ENCODE measurements at regions not wholly inside any gene's neighbourhood (a gene's known extent, or its start where the extent isn't known, plus 50 kb on each side); places are given as distances from the start of the nearest gene placed in this dataset.
"Not testable (repeated sequence)": the region's sequence is repeated elsewhere in the genome, so short reads cannot be mapped to it uniquely, and the experiment has no call there.

- not testable (repeated sequence) for H2BK120ac ChIP-seq (ENCODE audit: insufficient read depth, low read length, poor library complexity); H4K91ac ChIP-seq (ENCODE audit: low read depth, low read length); H2AK5ac ChIP-seq (ENCODE audit: low read length); H3K79me2 ChIP-seq (ENCODE audit: control insufficient read depth, insufficient read depth, low read length, poor library complexity); H3K4me1 ChIP-seq (ENCODE audit: control insufficient read depth in 1 of 2, insufficient read depth in 2 of 2, low read length in 2 of 2); H3K9ac ChIP-seq (ENCODE audit: low read length); H3K23ac ChIP-seq (ENCODE audit: low read length); H3K14ac ChIP-seq (ENCODE audit: low read length); DNase-seq; H3K4me3 ChIP-seq (ENCODE audit: low read depth, low read length); H3K36me3 ChIP-seq (ENCODE audit: control insufficient read depth in 1 of 2, insufficient read depth in 2 of 2, low read length in 2 of 2); H3K27ac ChIP-seq (ENCODE audit: low read depth, low read length); H4K12ac ChIP-seq (ENCODE audit: low read depth, low read length); H3K4ac ChIP-seq (ENCODE audit: low read depth, low read length); H2BK5ac ChIP-seq (ENCODE audit: low read depth, low read length, poor library complexity); H3K4me2 ChIP-seq (ENCODE audit: low read length); H3K27me3 ChIP-seq (ENCODE audit: insufficient read depth, low read length); H2BK12ac ChIP-seq (ENCODE audit: low read length); H2AFZ ChIP-seq (ENCODE audit: insufficient read depth, low read length, poor library complexity); H4K8ac ChIP-seq (ENCODE audit: low read depth, low read length); H3K18ac ChIP-seq (ENCODE audit: low read length); H3K79me1 ChIP-seq (ENCODE audit: low read length)
- WGBS (ENCODE audit: extremely low coverage, insufficient coverage, insufficient read length), result no CpG with 5 or more reads among the region's 1 CpG
- H3K9me3 ChIP-seq (ENCODE audit: insufficient read depth, low read depth, low read length), result peaks cover 13% of the 10 kb centered on the region
These were observed 286.7 kb upstream of the TEKT4 start for GRCh38 chr2:94584569-94584968.

- peak in 1 of 2 donors; percentile 16 for DNase-seq
- WGBS (ENCODE audit: extremely low coverage, insufficient coverage, insufficient read length), result no CpG with 5 or more reads among the region's 14 CpGs
- not testable (repeated sequence) for H3K4me2 ChIP-seq (ENCODE audit: low read length); H3K4me1 ChIP-seq (ENCODE audit: control insufficient read depth in 1 of 2, insufficient read depth in 2 of 2, low read length in 2 of 2); H2AFZ ChIP-seq (ENCODE audit: insufficient read depth, low read length, poor library complexity); H3K18ac ChIP-seq (ENCODE audit: low read length); H3K9ac ChIP-seq (ENCODE audit: low read length); H4K12ac ChIP-seq (ENCODE audit: low read depth, low read length); H4K91ac ChIP-seq (ENCODE audit: low read depth, low read length); H3K4me3 ChIP-seq (ENCODE audit: low read depth, low read length); H3K4ac ChIP-seq (ENCODE audit: low read depth, low read length); H3K79me1 ChIP-seq (ENCODE audit: low read length); H2BK5ac ChIP-seq (ENCODE audit: low read depth, low read length, poor library complexity); H2AK5ac ChIP-seq (ENCODE audit: low read length); H2BK120ac ChIP-seq (ENCODE audit: insufficient read depth, low read length, poor library complexity); H4K8ac ChIP-seq (ENCODE audit: low read depth, low read length); H3K36me3 ChIP-seq (ENCODE audit: control insufficient read depth in 1 of 2, insufficient read depth in 2 of 2, low read length in 2 of 2); H3K14ac ChIP-seq (ENCODE audit: low read length); H3K27me3 ChIP-seq (ENCODE audit: insufficient read depth, low read length); H2BK12ac ChIP-seq (ENCODE audit: low read length); H3K79me2 ChIP-seq (ENCODE audit: control insufficient read depth, insufficient read depth, low read length, poor library complexity); H3K27ac ChIP-seq (ENCODE audit: low read depth, low read length); H3K23ac ChIP-seq (ENCODE audit: low read length)
- peaks cover 13% of the 10 kb centered on the region for H3K9me3 ChIP-seq (ENCODE audit: insufficient read depth, low read depth, low read length)
These were observed 284.9 kb upstream of the TEKT4 start for GRCh38 chr2:94586032-94586982.

GRCh38 chr2:94587042-94587441 is 284.2 kb upstream of the TEKT4 start:
- H2BK5ac ChIP-seq (ENCODE audit: low read depth, low read length, poor library complexity); H4K8ac ChIP-seq (ENCODE audit: low read depth, low read length); H4K12ac ChIP-seq (ENCODE audit: low read depth, low read length); H3K4me2 ChIP-seq (ENCODE audit: low read length); H3K4ac ChIP-seq (ENCODE audit: low read depth, low read length); H3K4me3 ChIP-seq (ENCODE audit: low read depth, low read length); H3K18ac ChIP-seq (ENCODE audit: low read length); H2BK120ac ChIP-seq (ENCODE audit: insufficient read depth, low read length, poor library complexity); H3K36me3 ChIP-seq (ENCODE audit: control insufficient read depth in 1 of 2, insufficient read depth in 2 of 2, low read length in 2 of 2); H2BK12ac ChIP-seq (ENCODE audit: low read length); H3K23ac ChIP-seq (ENCODE audit: low read length); H3K4me1 ChIP-seq (ENCODE audit: control insufficient read depth in 1 of 2, insufficient read depth in 2 of 2, low read length in 2 of 2); H4K91ac ChIP-seq (ENCODE audit: low read depth, low read length); H3K79me2 ChIP-seq (ENCODE audit: control insufficient read depth, insufficient read depth, low read length, poor library complexity); H3K79me1 ChIP-seq (ENCODE audit: low read length); DNase-seq; H2AK5ac ChIP-seq (ENCODE audit: low read length); H3K9ac ChIP-seq (ENCODE audit: low read length); H3K27ac ChIP-seq (ENCODE audit: low read depth, low read length); H3K14ac ChIP-seq (ENCODE audit: low read length); H2AFZ ChIP-seq (ENCODE audit: insufficient read depth, low read length, poor library complexity); H3K27me3 ChIP-seq (ENCODE audit: insufficient read depth, low read length): not testable (repeated sequence)
- WGBS (ENCODE audit: extremely low coverage, insufficient coverage, insufficient read length), result no CpG with 5 or more reads among the region's 9 CpGs
- H3K9me3 ChIP-seq (ENCODE audit: insufficient read depth, low read depth, low read length), result peaks cover 13% of the 10 kb centered on the region

GRCh38 chr2:94594019-94594836 is 277.0 kb upstream of the TEKT4 start:
- not testable (repeated sequence) for H3K4me3 ChIP-seq (ENCODE audit: low read depth, low read length); H2BK120ac ChIP-seq (ENCODE audit: insufficient read depth, low read length, poor library complexity); H3K23ac ChIP-seq (ENCODE audit: low read length); H3K36me3 ChIP-seq (ENCODE audit: control insufficient read depth in 1 of 2, insufficient read depth in 2 of 2, low read length in 2 of 2); H2BK5ac ChIP-seq (ENCODE audit: low read depth, low read length, poor library complexity); H4K12ac ChIP-seq (ENCODE audit: low read depth, low read length); H4K91ac ChIP-seq (ENCODE audit: low read depth, low read length); H4K8ac ChIP-seq (ENCODE audit: low read depth, low read length); DNase-seq; H3K9ac ChIP-seq (ENCODE audit: low read length); H3K27ac ChIP-seq (ENCODE audit: low read depth, low read length); H2BK12ac ChIP-seq (ENCODE audit: low read length); H3K4me1 ChIP-seq (ENCODE audit: control insufficient read depth in 1 of 2, insufficient read depth in 2 of 2, low read length in 2 of 2); H2AK5ac ChIP-seq (ENCODE audit: low read length); H3K79me1 ChIP-seq (ENCODE audit: low read length); H3K14ac ChIP-seq (ENCODE audit: low read length); H3K4ac ChIP-seq (ENCODE audit: low read depth, low read length); H3K18ac ChIP-seq (ENCODE audit: low read length); H3K4me2 ChIP-seq (ENCODE audit: low read length); H3K27me3 ChIP-seq (ENCODE audit: insufficient read depth, low read length); H2AFZ ChIP-seq (ENCODE audit: insufficient read depth, low read length, poor library complexity); H3K79me2 ChIP-seq (ENCODE audit: control insufficient read depth, insufficient read depth, low read length, poor library complexity)
- H3K9me3 ChIP-seq (ENCODE audit: insufficient read depth, low read depth, low read length), result peaks cover 21% of the 10 kb centered on the region
- no CpG with 5 or more reads among the region's 12 CpGs for WGBS (ENCODE audit: extremely low coverage, insufficient coverage, insufficient read length)
